Glutamatergic neuron (in vitro differentiated cells): ENCODE measurements at regions not wholly inside any gene's neighbourhood (a gene's known extent, or its start where the extent isn't known, plus 50 kb on each side); places are given as distances from the start of the nearest gene placed in this dataset.

ENCODE experiments used
- DNase-seq: peaks from one replicate; pipeline ENCODE4 v3.0.0; 2022
- H3K27ac Mint-ChIP-seq: one replicate; pipeline ENCODE4 v1.8.0; 2020; ENCODE audit warnings: mild to moderate bottlenecking, mixed read lengths, inconsistent platforms; ENCODE audit not compliant: unreplicated experiment
- H3K27me3 Mint-ChIP-seq: one replicate; pipeline ENCODE4 v1.8.0; 2020; ENCODE audit warnings: mild to moderate bottlenecking, moderate library complexity, mixed read lengths, inconsistent platforms; ENCODE audit not compliant: unreplicated experiment
- H3K36me3 Mint-ChIP-seq: one replicate; pipeline ENCODE4 v1.8.0; 2020; ENCODE audit warnings: mild to moderate bottlenecking, mixed read lengths, inconsistent platforms; ENCODE audit not compliant: unreplicated experiment
- H3K4me1 Mint-ChIP-seq: one replicate; pipeline ENCODE4 v1.8.0; 2020; ENCODE audit warnings: mild to moderate bottlenecking, low read depth, mixed read lengths, inconsistent platforms; ENCODE audit not compliant: unreplicated experiment
- H3K4me3 Mint-ChIP-seq: one replicate; pipeline ENCODE4 v1.8.0; 2020; ENCODE audit warnings: mild to moderate bottlenecking, mixed read lengths, inconsistent platforms; ENCODE audit not compliant: unreplicated experiment
- H3K9me3 Mint-ChIP-seq: one replicate; pipeline ENCODE4 v1.8.0; 2020; ENCODE audit warnings: mild to moderate bottlenecking, moderate library complexity, mixed read lengths, inconsistent platforms; ENCODE audit not compliant: unreplicated experiment
- TF ChIP-seq, protein P1 (sequence below): fragments of 200-600 bp; sonication (generic); IDR thresholded peaks from one replicate; pipeline ENCODE4 v1.5.0; 2021; ENCODE audit not compliant: partially characterized antibody, unreplicated experiment

GRCh38 chr11:41980741-41981140 is 521.3 kb upstream of the LRRC4C start:
- H3K27ac Mint-ChIP-seq: no peak overlapping the region
- TF ChIP-seq, protein P1, sequence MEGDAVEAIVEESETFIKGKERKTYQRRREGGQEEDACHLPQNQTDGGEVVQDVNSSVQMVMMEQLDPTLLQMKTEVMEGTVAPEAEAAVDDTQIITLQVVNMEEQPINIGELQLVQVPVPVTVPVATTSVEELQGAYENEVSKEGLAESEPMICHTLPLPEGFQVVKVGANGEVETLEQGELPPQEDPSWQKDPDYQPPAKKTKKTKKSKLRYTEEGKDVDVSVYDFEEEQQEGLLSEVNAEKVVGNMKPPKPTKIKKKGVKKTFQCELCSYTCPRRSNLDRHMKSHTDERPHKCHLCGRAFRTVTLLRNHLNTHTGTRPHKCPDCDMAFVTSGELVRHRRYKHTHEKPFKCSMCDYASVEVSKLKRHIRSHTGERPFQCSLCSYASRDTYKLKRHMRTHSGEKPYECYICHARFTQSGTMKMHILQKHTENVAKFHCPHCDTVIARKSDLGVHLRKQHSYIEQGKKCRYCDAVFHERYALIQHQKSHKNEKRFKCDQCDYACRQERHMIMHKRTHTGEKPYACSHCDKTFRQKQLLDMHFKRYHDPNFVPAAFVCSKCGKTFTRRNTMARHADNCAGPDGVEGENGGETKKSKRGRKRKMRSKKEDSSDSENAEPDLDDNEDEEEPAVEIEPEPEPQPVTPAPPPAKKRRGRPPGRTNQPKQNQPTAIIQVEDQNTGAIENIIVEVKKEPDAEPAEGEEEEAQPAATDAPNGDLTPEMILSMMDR: no peak
- peaks cover 3% of the 10 kb centered on the region for H3K9me3 Mint-ChIP-seq
- no peak overlapping the region for H3K4me3 Mint-ChIP-seq
- H3K36me3 Mint-ChIP-seq: no peaks in the 10 kb centered on the region
- H3K4me1 Mint-ChIP-seq: no peaks in the 10 kb centered on the region
- no peaks in the 10 kb centered on the region for H3K27me3 Mint-ChIP-seq
- DNase-seq: no peak

DNA sequence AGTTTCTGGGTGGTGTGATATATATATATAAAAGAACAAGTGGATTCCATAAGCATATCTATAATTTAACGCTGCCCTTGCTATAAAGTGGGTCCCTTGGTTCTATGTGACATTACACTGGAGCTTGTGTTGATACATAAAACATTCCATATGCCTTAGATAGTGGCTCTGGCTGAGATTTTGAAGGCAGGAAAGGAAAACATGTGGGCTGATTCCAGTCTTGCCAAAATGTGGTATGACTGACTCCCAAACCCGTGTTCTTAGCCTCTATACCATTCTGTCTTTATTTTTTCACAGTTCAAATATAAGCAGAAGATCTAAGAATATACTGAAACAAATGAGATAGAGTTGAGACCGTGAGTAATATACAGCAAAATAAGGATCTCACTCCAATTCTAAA is 522.8 kb upstream of the LRRC4C start:
- TF ChIP-seq, protein P1: no peak
- H3K4me1 Mint-ChIP-seq: no peaks in the 10 kb centered on the region
- DNase-seq: no peak
- no peak overlapping the region for H3K27ac Mint-ChIP-seq
- H3K27me3 Mint-ChIP-seq: no peaks in the 10 kb centered on the region
- H3K36me3 Mint-ChIP-seq: no peaks in the 10 kb centered on the region
- peaks cover 3% of the 10 kb centered on the region for H3K9me3 Mint-ChIP-seq
- no peak overlapping the region for H3K4me3 Mint-ChIP-seq

- H3K9me3 Mint-ChIP-seq: peaks cover 3% of the 10 kb centered on the region
- H3K36me3 Mint-ChIP-seq: no peaks in the 10 kb centered on the region
Observed at GRCh38 chr11:41982975-41983374, 523.5 kb upstream of the LRRC4C start.

GRCh38 chr11:41983475-41983874 is 524.0 kb upstream of the LRRC4C start:
- Mint-ChIP-seq H3K27me3 (no peaks in the 10 kb centered on the region), H3K4me3 (no peak overlapping the region), H3K27ac (no peak overlapping the region), H3K9me3 (peaks cover 3% of the 10 kb centered on the region), H3K4me1 (no peaks in the 10 kb centered on the region), H3K36me3 (no peaks in the 10 kb centered on the region)
- TF ChIP-seq, protein P1: no peak
- DNase-seq: no peak

More at GRCh38 chr11:41982975-41983374, 523.5 kb upstream of the LRRC4C start:
- no peak overlapping the region for H3K4me3 Mint-ChIP-seq
- no peaks in the 10 kb centered on the region for H3K4me1 Mint-ChIP-seq
- DNase-seq: no peak
- no peaks in the 10 kb centered on the region for H3K27me3 Mint-ChIP-seq
- TF ChIP-seq, protein P1: no peak
- no peak overlapping the region for H3K27ac Mint-ChIP-seq

DNA sequence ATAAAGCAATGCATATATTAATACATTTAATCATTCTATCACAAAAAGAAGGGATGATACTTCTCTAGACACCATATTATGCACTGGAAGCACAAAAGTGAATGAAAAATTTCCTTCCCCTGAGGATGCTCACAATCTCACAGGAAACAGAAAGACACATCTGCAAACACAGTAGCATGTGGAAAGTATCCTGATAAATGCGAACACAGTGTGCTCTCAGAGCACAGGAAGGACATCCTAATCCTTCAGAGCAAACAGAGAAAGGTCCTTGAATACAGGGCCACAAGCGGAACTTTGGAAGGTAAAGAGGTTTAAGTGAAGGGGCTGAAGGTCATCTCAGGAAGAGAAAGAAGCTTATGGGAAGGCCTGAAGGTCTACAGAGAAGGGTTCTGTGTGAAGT is 524.6 kb upstream of the LRRC4C start:
- DNase-seq: no peak
- Mint-ChIP-seq H3K4me1 (no peaks in the 10 kb centered on the region), H3K4me3 (no peak overlapping the region), H3K27ac (no peak overlapping the region), H3K27me3 (no peaks in the 10 kb centered on the region), H3K9me3 (peaks cover 1% of the 10 kb centered on the region), H3K36me3 (no peaks in the 10 kb centered on the region)
- TF ChIP-seq, protein P1: no peak
